MCF 10A (cell line): ENCODE measurements at regions not wholly inside any gene's neighbourhood (a gene's known extent, or its start where the extent isn't known, plus 50 kb on each side); places are given as distances from the start of the nearest gene placed in this dataset.
A peak's percentile ranks its signal among the peaks of the same experiment; 100 is the strongest.

Experiments
- BruUV-seq: library from RNA; stranded (reverse); fragments of 400-500 nt; replicated peaks from 2 replicates; lab custom pipeline; 2021; lab: Mats Ljungman, UMichigan
- CTCF ChIA-PET: fragments of 300-600 bp; sonication (Branson Sonifier 250); formaldehyde crosslinking; extraction: SDS; loops from one replicate; lab custom pipeline; 2021; ENCODE audit warnings: antibody characterized with exemption, inconsistent platforms; lab: Yijun Ruan, JAX
- POLR2A ChIA-PET: fragments of 300-600, 350-650 bp; sonication (Branson Sonifier 250); formaldehyde crosslinking; extraction: SDS; loops from one replicate; lab custom pipeline; 2020; ENCODE audit warnings: antibody characterized with exemption, inconsistent platforms; lab: Yijun Ruan, JAX
- DNase-seq: peaks from one replicate; pipeline ENCODE4 v3.0.0-alpha.2; 2018; ENCODE audit not compliant: unreplicated experiment
- H3K27ac Mint-ChIP-seq: one replicate; pipeline ENCODE4 v1.8.0; 2022; ENCODE audit warnings: mild to moderate bottlenecking, low read depth, mixed read lengths; ENCODE audit not compliant: unreplicated experiment
- H3K27me3 Mint-ChIP-seq: one replicate; pipeline ENCODE4 v1.8.0; 2022; ENCODE audit warnings: mixed read lengths; ENCODE audit not compliant: insufficient read depth, unreplicated experiment
- H3K36me3 Mint-ChIP-seq: one replicate; pipeline ENCODE4 v1.8.0; 2022; ENCODE audit warnings: mild to moderate bottlenecking, moderate library complexity, mixed read lengths; ENCODE audit not compliant: insufficient read depth, unreplicated experiment
- H3K4me1 Mint-ChIP-seq: one replicate; pipeline ENCODE4 v1.8.0; 2022; ENCODE audit warnings: mixed read lengths; ENCODE audit not compliant: insufficient read depth, unreplicated experiment
- H3K4me3 Mint-ChIP-seq: one replicate; pipeline ENCODE4 v1.8.0; 2022; ENCODE audit warnings: mild to moderate bottlenecking, moderate library complexity, mixed read lengths; ENCODE audit not compliant: unreplicated experiment
- H3K9me3 Mint-ChIP-seq: one replicate; pipeline ENCODE4 v1.8.0; 2022; ENCODE audit warnings: mixed read lengths; ENCODE audit not compliant: unreplicated experiment
- CTCF ChIP-seq: fragments of 200-600 bp; IDR thresholded peaks from one replicate; pipeline ENCODE4 v1.8.0; 2022; ENCODE audit warnings: antibody characterized with exemption, mild to moderate bottlenecking; ENCODE audit not compliant: unreplicated experiment
- intact Hi-C: fragments of 100-400 bp; cut with micrococcal nuclease; formaldehyde crosslinking; loops from 2 replicates; pipeline ENCODE4 v1.14.1; 2022

- H3K36me3 Mint-ChIP-seq, result peaks cover 4% of the 10 kb centered on the region
- DNase-seq, result no peak
- H3K9me3 Mint-ChIP-seq, result peaks cover 15% of the 10 kb centered on the region
- CTCF ChIA-PET, result no interaction called here
- TF ChIP-seq CTCF, result no peak
- POLR2A ChIA-PET, result interaction anchor here (0.6 kb wide), 1 partner anchor 15 kb away, joined by 3 read pairs; no protein-coding TSS in a partner anchor
- peaks cover 12% of the 10 kb centered on the region for H3K27me3 Mint-ChIP-seq
- no peaks in the 10 kb centered on the region for H3K4me1 Mint-ChIP-seq
- BruUV-seq, result no TSS peak
- H3K27ac Mint-ChIP-seq, result no peak overlapping the region
- intact Hi-C loops, result loop anchor here (10.0 kb wide), 1 partner anchor 1017 kb away; no protein-coding TSS in a partner anchor
- no peak overlapping the region for H3K4me3 Mint-ChIP-seq
Observed at GRCh38 chr10:118452098-118452497, 110.0 kb upstream of the FAM204A start.

GRCh38 chr10:118449521-118449920, 107.4 kb upstream of the FAM204A start:
- POLR2A ChIA-PET, result interaction anchor here (0.8 to 1.3 kb wide), 2 partner anchors 10 to 54 kb away, joined by 3 read pairs; no protein-coding TSS in a partner anchor
- no peaks in the 10 kb centered on the region for H3K4me1 Mint-ChIP-seq
- peaks cover 4% of the 10 kb centered on the region for H3K36me3 Mint-ChIP-seq
- DNase-seq, result no peak
- no peak overlapping the region for H3K27ac Mint-ChIP-seq
- no peak overlapping the region for H3K4me3 Mint-ChIP-seq
- peaks cover 15% of the 10 kb centered on the region for H3K9me3 Mint-ChIP-seq
- no peak for TF ChIP-seq CTCF
- CTCF ChIA-PET, result interaction anchor here (1.2 to 4.2 kb wide), 2 partner anchors 9 to 953 kb away, joined by 4 to 32 read pairs; no protein-coding TSS in a partner anchor
- BruUV-seq, result no TSS peak
- intact Hi-C loops, result no loop called here
- peaks cover 12% of the 10 kb centered on the region for H3K27me3 Mint-ChIP-seq

GRCh38 chr10:118448744-118449143, 106.6 kb upstream of the FAM204A start:
- intact Hi-C loops, result no loop called here
- Mint-ChIP-seq H3K27me3 (peaks cover 12% of the 10 kb centered on the region), H3K4me3 (no peak overlapping the region), H3K27ac (no peak overlapping the region), H3K9me3 (peaks cover 15% of the 10 kb centered on the region), H3K4me1 (no peaks in the 10 kb centered on the region), H3K36me3 (peaks cover 4% of the 10 kb centered on the region)
- TF ChIP-seq CTCF, result no peak
- no peak for DNase-seq
- ChIA-PET CTCF (interaction anchor here (0.6 to 4.2 kb wide), 6 partner anchors 10 to 953 kb away, joined by 3 to 32 read pairs (median 4); no protein-coding TSS in a partner anchor), POLR2A (interaction anchor here (0.8 kb wide), 1 partner anchor 54 kb away, joined by 3 read pairs; no protein-coding TSS in a partner anchor)
- no TSS peak for BruUV-seq

GRCh38 chr10:118447478-118448270, 105.5 kb upstream of the FAM204A start:
- no peak overlapping the region for H3K4me3 Mint-ChIP-seq
- BruUV-seq, result no TSS peak
- peaks cover 4% of the 10 kb centered on the region for H3K36me3 Mint-ChIP-seq
- CTCF ChIA-PET, result interaction anchor here (1.2 to 4.2 kb wide), 3 partner anchors 11 to 97 kb away, joined by 3 to 32 read pairs (median 5); no protein-coding TSS in a partner anchor
- no peak overlapping the region for H3K27ac Mint-ChIP-seq
- intact Hi-C loops, result no loop called here
- H3K4me1 Mint-ChIP-seq, result no peaks in the 10 kb centered on the region
- TF ChIP-seq CTCF, result no peak
- H3K27me3 Mint-ChIP-seq, result peaks cover 12% of the 10 kb centered on the region
- H3K9me3 Mint-ChIP-seq, result peaks cover 15% of the 10 kb centered on the region
- POLR2A ChIA-PET, result no interaction called here
- DNase-seq, result peak; percentile 35
